ENCODE measurements at regions not wholly inside any gene's neighbourhood (a gene's known extent, or its start where the extent isn't known, plus 50 kb on each side); places are given as distances from the start of the nearest gene placed in this dataset.

- TF ChIP-seq RCOR1 (IDR thresholded peaks at IDR 0.05; ENCODE audit: borderline replicate concordance in 1 of 2, low read depth in 2 of 2, low read length in 2 of 2) (no peak), KHSRP (IDR thresholded peaks at IDR 0.05) (no peak), NR4A1 (CRISPR knock-in tag; IDR thresholded peaks at IDR 0.05) (no peak), NR4A1 (tag; IDR thresholded peaks at IDR 0.05) (no peak), MAZ (CRISPR knock-in tag; conservative IDR thresholded peaks at IDR 0.05 in 1 of 2, IDR thresholded peaks at IDR 0.05 in 1 of 2) (no peak), ETV5 (CRISPR knock-in tag; IDR thresholded peaks at IDR 0.05; ENCODE audit: low read depth) (no peak), AFF1 (IDR thresholded peaks at IDR 0.05; ENCODE audit: low read depth in 1 of 2, partially characterized antibody in 2 of 2) (no peak), HSF4 (CRISPR knock-in tag; IDR thresholded peaks at IDR 0.05; ENCODE audit: borderline replicate concordance) (no peak), PYGO2 (tag; IDR thresholded peaks at IDR 0.05) (no peak), CHD4 (IDR thresholded peaks at IDR 0.05; ENCODE audit: insufficient read depth, insufficient replicate concordance, low read depth, low read length, poor library complexity, severe bottlenecking) (no peak), ZZZ3 (IDR thresholded peaks at IDR 0.05) (no peak), RBBP5 (IDR thresholded peaks at IDR 0.05; ENCODE audit: borderline replicate concordance, insufficient read depth, low read length, poor library complexity, severe bottlenecking) (no peak), KDM1A (IDR thresholded peaks at IDR 0.05) (no peak)
- TF ChIP-seq, protein P1, sequence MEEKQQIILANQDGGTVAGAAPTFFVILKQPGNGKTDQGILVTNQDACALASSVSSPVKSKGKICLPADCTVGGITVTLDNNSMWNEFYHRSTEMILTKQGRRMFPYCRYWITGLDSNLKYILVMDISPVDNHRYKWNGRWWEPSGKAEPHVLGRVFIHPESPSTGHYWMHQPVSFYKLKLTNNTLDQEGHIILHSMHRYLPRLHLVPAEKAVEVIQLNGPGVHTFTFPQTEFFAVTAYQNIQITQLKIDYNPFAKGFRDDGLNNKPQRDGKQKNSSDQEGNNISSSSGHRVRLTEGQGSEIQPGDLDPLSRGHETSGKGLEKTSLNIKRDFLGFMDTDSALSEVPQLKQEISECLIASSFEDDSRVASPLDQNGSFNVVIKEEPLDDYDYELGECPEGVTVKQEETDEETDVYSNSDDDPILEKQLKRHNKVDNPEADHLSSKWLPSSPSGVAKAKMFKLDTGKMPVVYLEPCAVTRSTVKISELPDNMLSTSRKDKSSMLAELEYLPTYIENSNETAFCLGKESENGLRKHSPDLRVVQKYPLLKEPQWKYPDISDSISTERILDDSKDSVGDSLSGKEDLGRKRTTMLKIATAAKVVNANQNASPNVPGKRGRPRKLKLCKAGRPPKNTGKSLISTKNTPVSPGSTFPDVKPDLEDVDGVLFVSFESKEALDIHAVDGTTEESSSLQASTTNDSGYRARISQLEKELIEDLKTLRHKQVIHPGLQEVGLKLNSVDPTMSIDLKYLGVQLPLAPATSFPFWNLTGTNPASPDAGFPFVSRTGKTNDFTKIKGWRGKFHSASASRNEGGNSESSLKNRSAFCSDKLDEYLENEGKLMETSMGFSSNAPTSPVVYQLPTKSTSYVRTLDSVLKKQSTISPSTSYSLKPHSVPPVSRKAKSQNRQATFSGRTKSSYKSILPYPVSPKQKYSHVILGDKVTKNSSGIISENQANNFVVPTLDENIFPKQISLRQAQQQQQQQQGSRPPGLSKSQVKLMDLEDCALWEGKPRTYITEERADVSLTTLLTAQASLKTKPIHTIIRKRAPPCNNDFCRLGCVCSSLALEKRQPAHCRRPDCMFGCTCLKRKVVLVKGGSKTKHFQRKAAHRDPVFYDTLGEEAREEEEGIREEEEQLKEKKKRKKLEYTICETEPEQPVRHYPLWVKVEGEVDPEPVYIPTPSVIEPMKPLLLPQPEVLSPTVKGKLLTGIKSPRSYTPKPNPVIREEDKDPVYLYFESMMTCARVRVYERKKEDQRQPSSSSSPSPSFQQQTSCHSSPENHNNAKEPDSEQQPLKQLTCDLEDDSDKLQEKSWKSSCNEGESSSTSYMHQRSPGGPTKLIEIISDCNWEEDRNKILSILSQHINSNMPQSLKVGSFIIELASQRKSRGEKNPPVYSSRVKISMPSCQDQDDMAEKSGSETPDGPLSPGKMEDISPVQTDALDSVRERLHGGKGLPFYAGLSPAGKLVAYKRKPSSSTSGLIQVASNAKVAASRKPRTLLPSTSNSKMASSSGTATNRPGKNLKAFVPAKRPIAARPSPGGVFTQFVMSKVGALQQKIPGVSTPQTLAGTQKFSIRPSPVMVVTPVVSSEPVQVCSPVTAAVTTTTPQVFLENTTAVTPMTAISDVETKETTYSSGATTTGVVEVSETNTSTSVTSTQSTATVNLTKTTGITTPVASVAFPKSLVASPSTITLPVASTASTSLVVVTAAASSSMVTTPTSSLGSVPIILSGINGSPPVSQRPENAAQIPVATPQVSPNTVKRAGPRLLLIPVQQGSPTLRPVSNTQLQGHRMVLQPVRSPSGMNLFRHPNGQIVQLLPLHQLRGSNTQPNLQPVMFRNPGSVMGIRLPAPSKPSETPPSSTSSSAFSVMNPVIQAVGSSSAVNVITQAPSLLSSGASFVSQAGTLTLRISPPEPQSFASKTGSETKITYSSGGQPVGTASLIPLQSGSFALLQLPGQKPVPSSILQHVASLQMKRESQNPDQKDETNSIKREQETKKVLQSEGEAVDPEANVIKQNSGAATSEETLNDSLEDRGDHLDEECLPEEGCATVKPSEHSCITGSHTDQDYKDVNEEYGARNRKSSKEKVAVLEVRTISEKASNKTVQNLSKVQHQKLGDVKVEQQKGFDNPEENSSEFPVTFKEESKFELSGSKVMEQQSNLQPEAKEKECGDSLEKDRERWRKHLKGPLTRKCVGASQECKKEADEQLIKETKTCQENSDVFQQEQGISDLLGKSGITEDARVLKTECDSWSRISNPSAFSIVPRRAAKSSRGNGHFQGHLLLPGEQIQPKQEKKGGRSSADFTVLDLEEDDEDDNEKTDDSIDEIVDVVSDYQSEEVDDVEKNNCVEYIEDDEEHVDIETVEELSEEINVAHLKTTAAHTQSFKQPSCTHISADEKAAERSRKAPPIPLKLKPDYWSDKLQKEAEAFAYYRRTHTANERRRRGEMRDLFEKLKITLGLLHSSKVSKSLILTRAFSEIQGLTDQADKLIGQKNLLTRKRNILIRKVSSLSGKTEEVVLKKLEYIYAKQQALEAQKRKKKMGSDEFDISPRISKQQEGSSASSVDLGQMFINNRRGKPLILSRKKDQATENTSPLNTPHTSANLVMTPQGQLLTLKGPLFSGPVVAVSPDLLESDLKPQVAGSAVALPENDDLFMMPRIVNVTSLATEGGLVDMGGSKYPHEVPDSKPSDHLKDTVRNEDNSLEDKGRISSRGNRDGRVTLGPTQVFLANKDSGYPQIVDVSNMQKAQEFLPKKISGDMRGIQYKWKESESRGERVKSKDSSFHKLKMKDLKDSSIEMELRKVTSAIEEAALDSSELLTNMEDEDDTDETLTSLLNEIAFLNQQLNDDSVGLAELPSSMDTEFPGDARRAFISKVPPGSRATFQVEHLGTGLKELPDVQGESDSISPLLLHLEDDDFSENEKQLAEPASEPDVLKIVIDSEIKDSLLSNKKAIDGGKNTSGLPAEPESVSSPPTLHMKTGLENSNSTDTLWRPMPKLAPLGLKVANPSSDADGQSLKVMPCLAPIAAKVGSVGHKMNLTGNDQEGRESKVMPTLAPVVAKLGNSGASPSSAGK (IDR thresholded peaks at IDR 0.05), result no peak
Measured at GRCh38 chr2:118481299-118481698, 366.1 kb downstream of the EN1 start.

Data from K562 (cell line).